PC-9 (cell line): ENCODE measurements at regions not wholly inside any gene's neighbourhood (a gene's known extent, or its start where the extent isn't known, plus 50 kb on each side); places are given as distances from the start of the nearest gene placed in this dataset.

Experiments used
- CTCF ChIP-seq: fragments of 200-600 bp; sonication (generic); conservative IDR thresholded peaks from 2 replicates; pipeline ENCODE4 v1.6.1; 2017; ENCODE audit warnings: mixed run types, antibody characterized with exemption, mild to moderate bottlenecking, moderate library complexity
- EZH2 ChIP-seq: fragments of 200-600 bp; sonication (generic); IDR thresholded peaks from 2 replicates; pipeline ENCODE4 v1.8.0; 2017; ENCODE audit warnings: antibody characterized with exemption, low read depth

DNA sequence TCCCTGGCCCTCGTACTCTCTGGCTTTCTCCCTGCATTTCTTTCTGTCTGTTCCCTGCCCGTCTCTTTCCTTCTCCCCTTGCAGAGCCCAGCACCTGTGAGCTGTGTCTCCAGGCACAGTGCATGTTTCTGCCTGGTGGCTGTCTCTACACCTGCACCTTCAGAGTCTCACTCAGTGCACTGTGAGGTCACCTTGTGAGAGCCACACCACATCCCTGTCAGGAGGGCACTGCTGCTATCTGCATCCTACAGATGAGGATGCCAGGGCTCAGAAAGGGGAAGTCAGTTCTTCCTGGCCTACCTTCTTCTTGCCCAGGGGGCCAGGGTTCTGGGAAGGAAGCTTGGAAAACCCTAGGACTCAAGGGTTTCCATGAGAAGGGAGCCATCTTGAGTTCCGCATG is 69.7 kb upstream of the NEURL1B start:
- TF ChIP-seq CTCF (no peak), EZH2 (no peak)
